ENCODE measurements at regions not wholly inside any gene's neighbourhood (a gene's known extent, or its start where the extent isn't known, plus 50 kb on each side); places are given as distances from the start of the nearest gene placed in this dataset.

GRCh38 chr13:76656056-76656455 is 230.1 kb downstream of the KCTD12 start:
- TF ChIP-seq CTCF (conservative IDR thresholded peaks at IDR 0.05 in 1 of 2, IDR thresholded peaks at IDR 0.05 in 1 of 2; ENCODE audit: low read depth in 1 of 2, low read length in 2 of 2) = no peak
- TF ChIP-seq EZH2 (IDR thresholded peaks at IDR 0.05; ENCODE audit: low read length, missing control alignments) = no peak

All from fibroblast of lung (primary cell).